HL-60 (cell line): ENCODE measurements at regions not wholly inside any gene's neighbourhood (a gene's known extent, or its start where the extent isn't known, plus 50 kb on each side); places are given as distances from the start of the nearest gene placed in this dataset.

ENCODE experiments used
- DNase-seq, 2 experiments: peaks; one replicate each; pipeline ENCODE4 v3.0.0-alpha.2; 2010 to 2020; ENCODE audit warnings: low read depth in 1 of 2, low spot score in 1 of 2
- H3K27ac ChIP-seq: fragments of 250-450 bp; sonication (Bioruptor Pico); replicated peaks from 2 replicates; pipeline ENCODE4 v1.5.1; 2020; ENCODE audit warnings: mild to moderate bottlenecking, moderate library complexity
- H3K27me3 ChIP-seq: fragments of 250-450 bp; sonication (Bioruptor Pico); 2 replicates; pipeline ENCODE4 v1.5.1; 2021; ENCODE audit warnings: mild to moderate bottlenecking, moderate library complexity; ENCODE audit not compliant: insufficient read depth, poor library complexity, severe bottlenecking
- H3K4me3 ChIP-seq: replicated peaks from 2 replicates; pipeline ENCODE4 v1.5.1; 2011; ENCODE audit warnings: mild to moderate bottlenecking, control low read depth, low read length; ENCODE audit not compliant: insufficient read depth
- CTCF ChIP-seq: IDR thresholded peaks from one replicate; pipeline ENCODE4 v1.5.1; 2011; ENCODE audit warnings: low read length, control low read depth, inconsistent platforms; ENCODE audit not compliant: insufficient read depth
- GABPA ChIP-seq: IDR thresholded peaks from 2 replicates; pipeline ENCODE4 v1.6.1; 2012; ENCODE audit warnings: low read depth
- POLR2AphosphoS5 ChIP-seq: IDR thresholded peaks from 2 replicates; pipeline ENCODE4 v1.6.1; 2012; ENCODE audit warnings: low read depth
- REST ChIP-seq: IDR thresholded peaks from 2 replicates; pipeline ENCODE4 v1.6.1; 2012; ENCODE audit warnings: low read depth; ENCODE audit not compliant: insufficient replicate concordance
- SPI1 ChIP-seq: IDR thresholded peaks from 2 replicates; pipeline ENCODE4 v1.6.1; 2012; ENCODE audit warnings: low read depth, mild to moderate bottlenecking, borderline replicate concordance

GRCh38 chr3:152095472-152095871 lies 173.3 kb upstream of the MBNL1 start:
- H3K27ac ChIP-seq, result peak overlapping the region; percentile 32; the same call in 1 of the 2 replicates
- no peak for DNase-seq
- H3K4me3 ChIP-seq, result no peak overlapping the region
- no peaks in the 10 kb centered on the region for H3K27me3 ChIP-seq
- TF ChIP-seq POLR2AphosphoS5, result no peak
- TF ChIP-seq GABPA, result no peak
- TF ChIP-seq SPI1, result no peak
- TF ChIP-seq REST, result no peak
- TF ChIP-seq CTCF, result no peak

GRCh38 chr3:152096280-152096906 lies 172.3 kb upstream of the MBNL1 start:
- DNase-seq, result peak; percentile 35 to 54
- no peak overlapping the region for H3K4me3 ChIP-seq
- TF ChIP-seq SPI1, result peak; percentile 53; the same call in 1 of the 2 replicates
- TF ChIP-seq CTCF, result no peak
- peak; percentile 45; the same call in 1 of the 2 replicates for TF ChIP-seq POLR2AphosphoS5
- TF ChIP-seq REST, result no peak
- no peak for TF ChIP-seq GABPA

GRCh38 chr3:152097120-152097519 lies 171.6 kb upstream of the MBNL1 start:
- Histone ChIP-seq H3K27me3 (no peaks in the 10 kb centered on the region), H3K4me3 (no peak overlapping the region), H3K27ac (peak overlapping the region; percentile 32)
- TF ChIP-seq GABPA, result no peak
- TF ChIP-seq POLR2AphosphoS5, result no peak
- TF ChIP-seq REST, result no peak
- TF ChIP-seq SPI1, result no peak
- TF ChIP-seq CTCF, result no peak
- DNase-seq, result no peak

More at GRCh38 chr3:152096280-152096906, 172.3 kb upstream of the MBNL1 start:
- Histone ChIP-seq H3K27ac (peak overlapping the region; percentile 32), H3K27me3 (no peaks in the 10 kb centered on the region)
